SKM-1 treated with dmso at 0.1 percent for 144 hours (cell line): ENCODE measurements at regions not wholly inside any gene's neighbourhood (a gene's known extent, or its start where the extent isn't known, plus 50 kb on each side); places are given as distances from the start of the nearest gene placed in this dataset.

Experiments
- DNase-seq: peaks from one replicate; lab custom pipeline; 2025; ENCODE audit not compliant: unreplicated experiment; lab: John Stamatoyannopoulos, UW

DNA sequence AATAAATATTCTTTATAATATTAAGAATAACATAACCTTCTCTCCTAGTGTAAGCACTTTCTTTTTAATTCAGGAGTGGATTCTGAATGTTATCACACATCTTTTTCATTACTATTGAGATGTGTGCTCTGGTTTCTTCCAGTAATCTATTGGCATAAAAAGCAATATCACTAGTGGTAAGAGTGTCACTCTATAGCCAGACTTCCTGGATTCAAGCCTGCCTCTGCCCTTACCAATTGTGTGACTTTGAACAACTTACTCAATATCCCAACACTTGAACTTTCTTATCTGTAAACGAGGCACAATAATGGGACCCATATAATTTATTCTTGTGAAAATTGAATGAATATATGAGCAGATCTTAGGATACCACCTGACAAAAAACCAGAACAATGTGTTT lies 71.0 kb downstream of the SEM1 start:
- DNase-seq = no peak

DNA sequence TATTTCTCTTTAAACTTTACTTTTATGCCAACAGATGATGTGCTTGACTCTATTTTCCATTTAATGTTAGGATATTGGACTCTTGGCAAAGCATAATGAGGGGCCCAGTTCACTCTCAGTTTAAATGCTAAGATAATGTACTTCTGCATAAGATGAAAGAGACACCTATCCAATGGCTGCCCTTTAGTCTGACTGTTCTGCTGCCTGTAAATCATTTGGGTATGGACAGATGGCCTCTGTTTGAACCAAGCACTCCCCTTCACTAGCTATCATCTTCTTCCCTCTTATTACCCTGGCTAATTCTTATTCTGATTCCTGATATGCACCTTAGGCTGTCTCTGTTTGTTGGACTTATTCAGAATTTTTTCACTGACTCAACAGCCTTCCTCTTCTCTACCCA lies 72.1 kb downstream of the SEM1 start:
- no peak for DNase-seq

GRCh38 chr7:96636979-96637378 lies 72.7 kb downstream of the SEM1 start:
- DNase-seq = no peak

DNA sequence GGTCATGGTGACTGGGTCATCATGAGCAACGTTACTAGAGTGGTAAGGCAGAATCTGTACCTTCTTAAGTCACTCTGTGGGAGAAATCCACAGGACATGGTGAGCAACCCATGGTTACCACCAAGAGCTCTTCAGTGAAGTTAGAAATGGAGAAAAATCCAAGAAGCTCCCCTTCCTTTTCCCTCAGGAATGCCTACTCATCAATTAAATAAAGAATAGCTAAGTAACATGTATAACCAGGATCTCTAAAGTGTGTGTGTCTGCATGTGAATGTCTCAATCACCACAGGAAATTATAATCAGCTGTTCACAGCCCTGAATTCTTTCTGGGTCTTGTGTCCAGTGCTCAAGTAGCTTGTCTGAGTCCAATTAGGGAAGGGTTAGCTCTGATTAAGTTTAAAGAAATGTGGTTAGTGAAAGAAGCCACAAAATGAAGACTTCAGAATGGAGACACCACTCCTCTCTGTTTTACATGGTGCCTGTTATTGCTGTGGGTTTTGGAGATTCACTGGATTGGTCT lies 73.2 kb downstream of the SEM1 start:
- DNase-seq = no peak

- no peak for DNase-seq
Measured at GRCh38 chr7:96629884-96630283, 79.8 kb downstream of the SEM1 start.

GRCh38 chr7:96624954-96625353 lies 84.7 kb downstream of the SEM1 start:
- no peak for DNase-seq

GRCh38 chr7:96621932-96622331 lies 87.7 kb downstream of the SEM1 start:
- no peak for DNase-seq

DNA sequence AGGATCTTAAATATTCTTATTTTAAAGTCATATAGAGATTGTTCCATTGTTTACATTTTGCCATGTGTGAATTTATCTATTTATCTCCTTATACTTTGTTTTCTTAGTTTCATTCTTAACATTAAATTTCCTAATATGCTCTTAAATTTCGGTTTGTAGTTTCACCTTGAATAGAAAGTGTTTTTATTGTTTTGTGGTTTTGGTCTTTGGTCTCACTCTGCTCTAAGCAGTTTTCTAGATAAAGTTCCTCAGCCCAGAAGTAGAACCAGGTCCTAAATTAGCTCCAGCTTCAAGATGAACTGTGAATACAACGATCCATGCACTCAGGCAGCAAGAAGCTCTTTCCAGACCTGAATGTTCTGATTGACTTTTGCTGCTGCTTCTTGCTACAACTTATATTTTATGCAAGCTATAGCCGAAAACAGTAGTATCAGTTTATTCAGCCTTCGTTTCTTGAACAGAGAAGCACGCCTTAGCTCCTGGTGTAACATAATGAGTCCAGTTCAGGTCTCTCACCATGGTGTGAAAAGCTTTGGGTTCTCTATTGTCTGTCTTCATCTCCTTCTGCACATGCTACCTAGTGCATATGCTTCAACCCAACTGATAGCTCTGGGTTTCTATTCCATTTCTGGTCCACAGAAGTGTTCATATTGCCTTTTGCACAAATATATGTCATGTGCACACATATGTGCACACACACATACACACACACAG lies 95.3 kb downstream of the SEM1 start:
- DNase-seq = no peak

GRCh38 chr7:96612034-96612433 lies 97.6 kb downstream of the SEM1 start:
- no peak for DNase-seq

- DNase-seq = no peak
Measured at GRCh38 chr7:96605045-96605716, 104.5 kb downstream of the SEM1 start.

DNA sequence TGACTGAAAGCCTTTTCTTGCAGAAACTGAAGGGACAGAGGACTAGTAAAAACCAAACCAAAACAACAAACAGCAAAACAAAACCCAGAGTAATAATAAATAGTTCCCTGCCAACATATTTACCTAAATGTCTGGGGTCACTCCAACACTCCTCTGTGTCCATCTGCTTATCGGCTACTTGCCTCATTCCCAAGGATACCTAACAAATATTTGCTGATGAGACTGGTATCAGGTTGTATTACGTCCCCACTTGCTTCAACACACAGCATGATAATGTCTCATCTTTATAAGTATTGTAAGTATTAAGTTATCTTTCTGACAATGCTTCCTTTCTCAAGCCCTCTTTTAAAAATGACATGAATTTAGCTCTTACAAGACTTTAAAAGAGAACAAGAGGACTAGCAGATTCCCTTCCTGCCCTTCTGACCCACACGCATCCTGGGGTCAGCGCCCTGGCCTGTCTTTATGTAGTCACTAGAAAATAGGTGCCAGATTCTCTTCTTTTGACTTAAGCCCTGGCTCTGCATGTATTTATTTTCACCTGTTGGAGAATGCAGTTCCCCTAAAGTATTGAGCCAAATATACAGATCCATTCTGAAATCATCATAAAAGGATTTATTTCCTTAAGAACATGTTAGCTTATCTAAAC lies 110.2 kb downstream of the SEM1 start:
- DNase-seq = no peak

- no peak for DNase-seq
Measured at GRCh38 chr7:96598421-96598820, 111.2 kb downstream of the SEM1 start.

DNA sequence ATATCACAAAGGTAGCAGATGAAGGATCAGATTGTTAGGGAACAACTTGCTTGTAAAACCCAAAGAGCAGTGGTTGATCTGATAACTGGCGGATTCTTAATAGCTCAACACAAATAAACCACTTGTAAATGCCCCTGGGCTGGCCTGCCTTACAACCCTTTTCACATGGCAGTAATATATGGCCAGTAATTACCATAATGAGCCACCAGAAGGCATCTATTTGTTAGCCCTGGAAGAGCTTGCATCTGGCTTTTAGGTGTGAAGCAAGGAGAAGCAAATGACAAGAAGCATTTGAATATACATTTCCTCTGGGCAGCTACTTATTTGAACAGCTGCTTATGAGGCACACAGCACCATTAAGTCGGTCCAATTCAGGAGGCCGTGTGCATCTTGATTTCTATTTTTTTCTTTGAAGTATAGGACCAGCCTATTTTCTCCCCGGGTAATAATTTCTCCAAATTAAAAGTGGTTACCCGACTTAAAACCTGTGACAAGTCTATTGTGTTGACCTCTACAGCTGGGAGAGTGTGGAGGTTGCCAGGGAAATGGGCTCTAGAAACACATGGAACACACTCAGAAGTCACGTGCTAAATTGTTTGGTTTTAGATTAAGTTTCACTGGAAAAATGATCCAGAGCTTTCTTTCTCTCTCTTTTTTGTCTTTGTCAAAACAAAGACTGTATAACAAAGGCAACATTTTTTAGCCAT lies 113.4 kb downstream of the SEM1 start:
- DNase-seq = no peak

GRCh38 chr7:96591900-96592676 lies 117.6 kb downstream of the SEM1 start:
- DNase-seq = no peak

- no peak for DNase-seq
Measured at GRCh38 chr7:96591159-96591899, 118.3 kb downstream of the SEM1 start.

DNA sequence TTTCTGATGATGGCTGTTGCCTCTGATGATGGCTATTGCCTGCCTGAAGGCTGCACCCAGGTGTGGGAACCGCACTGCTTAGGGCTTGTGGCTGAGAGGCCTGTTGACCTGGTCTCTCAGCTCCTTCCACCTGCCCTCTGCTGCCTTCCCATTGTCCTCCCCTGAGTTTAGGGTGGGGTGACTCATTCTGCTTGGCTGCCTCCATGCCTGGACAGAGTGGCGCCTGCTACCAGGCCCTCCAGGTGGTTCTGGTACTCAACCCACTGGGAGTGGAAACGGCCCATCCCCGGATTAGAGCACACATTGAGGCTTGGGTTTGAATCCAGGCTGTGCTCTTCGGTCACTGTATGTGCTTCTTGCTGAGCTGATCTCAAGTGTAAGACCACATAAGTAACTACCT lies 120.6 kb downstream of the SEM1 start:
- no peak for DNase-seq

DNA sequence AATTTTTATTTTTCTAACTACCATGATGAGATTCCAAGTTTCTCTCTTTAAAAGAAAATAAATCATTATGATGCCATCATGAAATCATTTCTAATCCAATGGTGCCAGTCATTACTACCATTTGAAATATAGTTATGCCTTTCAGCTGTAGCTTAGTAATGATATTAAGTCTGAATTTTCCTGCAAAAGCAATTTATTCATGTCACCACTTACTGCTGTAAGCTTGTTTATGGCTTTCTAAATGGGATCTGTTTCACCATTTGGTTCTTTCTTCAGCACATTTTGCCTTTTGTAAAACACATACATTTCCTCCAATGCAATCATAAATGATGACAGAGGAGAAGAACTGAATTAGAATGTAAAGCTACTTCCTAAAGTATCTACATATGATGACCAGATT lies 130.5 kb downstream of the SEM1 start:
- no peak for DNase-seq

DNA sequence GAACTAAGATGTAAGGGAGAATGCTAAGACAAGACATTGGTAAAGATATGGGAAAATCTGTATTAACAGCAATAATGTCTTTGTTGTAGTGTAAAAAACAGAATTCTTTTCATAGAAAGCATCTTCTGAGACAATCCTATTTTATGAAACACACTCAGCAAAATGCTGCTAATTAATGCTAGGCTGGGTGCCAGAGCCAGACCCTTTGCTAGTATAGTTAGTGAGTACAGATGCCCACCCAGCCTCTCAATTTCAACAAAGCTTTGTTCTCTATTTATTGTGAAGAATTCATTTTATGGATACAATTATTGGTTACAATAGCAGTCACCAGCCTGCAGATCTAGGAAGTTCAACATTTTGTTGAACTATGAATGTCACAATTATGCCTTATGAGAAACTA lies 131.0 kb downstream of the SEM1 start:
- no peak for DNase-seq

GRCh38 chr7:96563409-96563808 lies 146.2 kb downstream of the SEM1 start:
- DNase-seq = no peak

DNA sequence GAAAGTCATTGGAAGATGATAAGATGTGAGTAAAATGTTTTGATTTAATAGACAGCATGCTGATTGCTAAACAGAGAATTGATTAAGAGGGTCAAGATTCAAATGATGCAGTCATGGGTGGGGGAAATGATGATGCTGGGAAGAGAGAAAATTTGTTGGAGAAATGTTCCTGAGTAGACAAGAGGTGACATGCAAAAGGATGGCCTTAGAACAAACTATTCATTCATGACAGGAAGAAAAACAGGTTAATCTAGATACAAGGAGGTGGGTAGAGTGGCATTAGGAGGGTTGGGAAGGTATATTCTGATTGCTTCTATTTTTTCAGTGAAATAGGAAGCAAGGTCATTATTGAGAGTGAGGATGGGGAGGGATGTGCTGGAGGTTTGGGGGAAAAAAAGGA lies 146.7 kb downstream of the SEM1 start:
- DNase-seq = no peak
